Left renal pelvis (tissue), 4 donors: ENCODE measurements at regions not wholly inside any gene's neighbourhood (a gene's known extent, or its start where the extent isn't known, plus 50 kb on each side); places are given as distances from the start of the nearest gene placed in this dataset.
"Not testable (repeated sequence)": the region's sequence is repeated elsewhere in the genome, so short reads cannot be mapped to it uniquely, and the experiment has no call there.

Experiments used
- DNase-seq, 4 donors: peaks; one replicate each; pipeline ENCODE4 v3.0.0-alpha.2; 2013; ENCODE audit warnings: low read depth in 4 of 4, low spot score in 3 of 4

GRCh38 chr18:46179306-46179705, 75.1 kb downstream of the HAUS1 start:
- DNase-seq, result no peak

DNA sequence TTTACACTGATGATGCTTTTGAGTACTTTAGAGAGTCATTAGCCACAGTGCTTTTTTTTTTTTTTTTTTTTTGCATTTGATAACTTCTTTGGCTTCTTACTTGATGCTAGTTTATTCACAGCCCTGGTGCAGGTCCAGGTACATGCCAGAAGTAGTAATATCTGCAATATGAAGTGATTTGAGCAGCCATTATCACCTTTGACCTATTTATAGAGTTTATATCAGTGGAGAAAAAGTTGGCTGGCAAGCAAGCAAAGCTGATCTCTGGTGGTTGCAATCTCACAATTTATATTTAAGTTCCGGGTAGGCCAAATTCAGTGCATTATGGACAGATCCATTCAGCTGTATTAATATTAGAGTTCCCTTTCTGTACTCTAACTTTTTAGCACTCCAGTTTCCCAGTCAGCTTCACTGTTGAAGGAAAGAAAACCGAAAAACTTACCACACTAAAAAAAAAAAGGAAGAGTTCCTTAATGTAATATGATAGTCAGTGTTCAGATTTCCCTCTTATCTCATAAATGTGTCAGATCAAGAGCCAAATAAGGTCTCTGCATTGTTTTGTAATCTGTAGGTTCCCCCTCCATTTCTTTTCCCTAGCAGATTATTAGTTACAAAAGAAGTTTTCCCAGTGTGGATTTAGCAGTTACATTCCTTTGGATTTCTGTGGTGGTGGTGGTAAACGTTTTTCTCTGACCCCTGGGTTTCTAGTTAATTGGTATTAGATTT, 78.6 kb downstream of the HAUS1 start:
- no peak for DNase-seq

- not testable (repeated sequence) for DNase-seq
These were observed 80.1 kb downstream of the HAUS1 start for GRCh38 chr18:46184296-46184695.

DNA sequence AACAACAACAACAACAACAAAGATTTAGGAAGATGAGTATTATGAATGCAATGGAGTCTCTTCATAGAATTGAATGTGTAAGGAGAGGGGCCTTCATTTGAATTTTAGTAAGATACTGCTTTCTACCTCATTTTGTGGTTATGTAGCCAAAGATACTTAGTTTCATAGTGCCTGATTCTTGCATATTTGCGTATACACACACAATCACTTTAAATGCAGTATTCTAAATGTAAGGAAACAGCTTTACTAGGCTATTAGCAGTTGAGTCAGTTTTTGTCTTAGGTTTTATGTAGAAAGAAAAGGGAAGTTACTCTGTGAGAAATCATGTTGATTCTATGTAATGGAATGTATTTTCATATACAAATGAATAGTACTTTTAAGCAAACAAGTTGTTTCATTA, 80.5 kb downstream of the HAUS1 start:
- DNase-seq, result no peak

GRCh38 chr18:46190667-46191066, 86.5 kb downstream of the HAUS1 start:
- no peak for DNase-seq

GRCh38 chr18:46196627-46197243, 92.5 kb downstream of the HAUS1 start:
- DNase-seq, result no peak

- DNase-seq, result no peak
These were observed 95.4 kb downstream of the HAUS1 start for GRCh38 chr18:46199515-46200147.

DNA sequence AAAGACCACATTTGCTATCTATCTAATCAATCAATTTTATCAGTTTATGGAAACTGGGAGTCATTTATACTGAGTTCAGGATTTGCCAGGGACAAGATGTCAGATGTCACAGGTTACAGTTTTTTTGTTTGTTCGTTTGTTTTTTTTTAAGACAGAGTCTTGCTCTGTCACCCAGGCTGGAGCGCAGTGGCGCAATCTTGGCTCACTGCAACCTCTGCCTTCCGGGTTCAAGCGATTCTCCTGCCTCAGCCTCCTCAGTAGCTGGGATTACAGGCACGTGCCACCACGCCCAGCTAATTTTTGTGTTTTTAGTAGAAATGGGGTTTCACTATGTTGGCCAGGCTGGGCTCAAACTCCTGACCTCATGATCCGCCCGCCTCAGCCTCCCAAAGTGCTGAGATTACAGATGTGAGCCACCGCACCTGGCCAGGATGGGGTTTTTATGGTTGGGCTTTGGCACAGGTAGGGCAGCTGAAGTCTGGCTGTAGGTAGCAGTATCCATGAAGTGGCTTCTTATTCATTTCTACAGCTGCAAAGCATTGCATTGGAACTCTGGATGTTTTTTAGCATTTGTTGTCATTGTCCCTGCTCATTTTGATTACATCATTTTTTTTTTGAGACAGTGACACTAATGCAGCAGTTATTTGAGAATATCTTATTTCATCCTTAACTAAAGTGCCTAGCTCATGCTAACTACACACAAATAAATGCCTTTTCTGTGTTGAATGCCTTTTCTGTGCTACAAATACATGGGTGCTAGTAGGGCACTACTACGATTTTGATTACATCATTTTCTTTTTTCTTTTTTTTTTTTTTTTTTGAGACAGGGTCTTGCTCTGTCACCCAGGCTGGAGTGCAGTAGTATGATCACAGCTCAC, 96.2 kb downstream of the HAUS1 start:
- not testable (repeated sequence) for DNase-seq

GRCh38 chr18:46204143-46204542, 100.0 kb downstream of the HAUS1 start:
- DNase-seq, result no peak

- no peak for DNase-seq
These were observed 103.8 kb downstream of the HAUS1 start for GRCh38 chr18:46207985-46208384.

DNA sequence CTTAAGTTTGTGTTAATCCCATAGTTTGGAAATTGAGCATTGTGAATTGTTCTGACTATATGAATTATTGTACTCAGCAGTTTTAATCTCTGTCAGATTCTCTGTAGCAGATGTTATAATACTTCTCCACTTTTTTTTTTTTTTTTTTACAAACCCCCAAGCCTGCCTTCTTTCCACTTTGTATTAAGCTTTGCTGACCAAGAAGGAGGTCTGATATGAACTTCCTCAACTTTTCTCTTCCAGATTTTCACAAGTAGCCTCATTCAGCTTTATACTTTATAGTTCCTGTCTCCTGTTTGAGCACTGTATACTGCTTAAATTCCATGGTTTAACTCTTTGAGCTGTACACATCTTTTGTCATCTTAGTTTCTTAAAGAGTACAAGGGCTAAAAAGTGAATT, 105.0 kb downstream of the HAUS1 start:
- DNase-seq, result no peak

- DNase-seq, result no peak
These were observed 107.6 kb downstream of the HAUS1 start for GRCh38 chr18:46211816-46212215.

- DNase-seq, result no peak
These were observed 108.2 kb downstream of the HAUS1 start for GRCh38 chr18:46212398-46212797.

- no peak for DNase-seq
These were observed 109.1 kb downstream of the HAUS1 start for GRCh38 chr18:46213295-46213694.

GRCh38 chr18:46214435-46214834, 110.2 kb downstream of the HAUS1 start:
- no peak for DNase-seq

- no peak for DNase-seq
These were observed 111.9 kb downstream of the HAUS1 start for GRCh38 chr18:46215902-46216723.

DNA sequence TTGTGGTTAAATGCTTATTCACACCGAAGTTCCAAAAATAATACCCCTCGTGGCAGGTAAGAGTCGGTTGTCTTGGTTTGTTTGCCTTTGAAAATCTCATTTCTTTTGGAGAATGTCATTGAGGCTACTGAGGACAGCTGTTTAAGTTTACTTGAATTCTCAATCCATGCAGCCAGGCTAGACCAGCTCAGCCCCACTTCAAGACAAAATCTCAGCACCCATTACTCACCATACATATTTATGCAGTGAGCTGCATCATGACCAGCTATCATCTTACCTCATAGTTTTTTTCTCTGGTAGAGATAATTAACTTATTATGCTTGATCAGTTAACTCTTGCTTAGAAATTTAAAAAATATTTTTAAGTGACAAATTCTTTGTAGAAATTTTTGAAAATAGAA, 115.9 kb downstream of the HAUS1 start:
- DNase-seq, result no peak

- DNase-seq, result no peak
These were observed 117.9 kb downstream of the HAUS1 start for GRCh38 chr18:46222093-46222492.

DNA sequence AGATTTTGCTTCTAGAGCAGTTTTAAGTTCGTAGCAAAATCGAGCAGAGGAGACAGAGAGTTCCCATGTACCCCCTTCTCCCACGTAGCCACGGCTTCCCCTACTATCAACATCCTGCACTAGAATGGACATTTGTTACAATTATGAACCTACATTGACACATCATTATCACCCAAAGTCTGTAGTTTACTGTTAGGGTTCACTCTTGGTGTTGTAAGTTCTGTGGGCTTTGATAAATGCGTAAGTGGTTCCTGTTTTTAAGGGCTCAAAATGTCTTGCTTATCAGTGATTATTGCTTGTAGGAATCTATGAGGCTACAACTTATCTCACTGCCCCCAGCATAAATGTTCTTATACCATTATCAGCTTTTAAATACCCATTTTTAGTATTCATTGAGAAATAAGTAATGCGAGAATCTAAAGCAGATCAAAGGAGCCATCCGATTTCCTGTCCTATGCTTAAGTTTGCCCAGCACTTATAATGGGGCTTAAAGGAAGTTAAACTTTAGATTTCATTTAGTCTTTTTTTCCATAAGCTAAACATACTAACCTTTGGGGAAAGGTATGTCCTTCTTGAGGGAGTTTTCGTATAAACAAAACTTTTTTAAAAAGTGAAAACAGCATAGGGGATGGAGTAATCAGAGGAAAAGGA, 118.7 kb downstream of the HAUS1 start:
- DNase-seq, result no peak
